Neural cell (in vitro differentiated cells): ENCODE measurements at regions not wholly inside any gene's neighbourhood (a gene's known extent, or its start where the extent isn't known, plus 50 kb on each side); places are given as distances from the start of the nearest gene placed in this dataset.

Experiments used
- CTCF ChIP-seq: fragments of 450-650 bp; IDR thresholded peaks from 2 replicates; pipeline ENCODE4 v1.5.1; 2014; ENCODE audit warnings: antibody characterized with exemption, mild to moderate bottlenecking, moderate library complexity; ENCODE audit not compliant: poor library complexity, severe bottlenecking
- MXI1 ChIP-seq: fragments of 450-650 bp; conservative IDR thresholded peaks from 2 replicates; pipeline ENCODE4 v1.6.1; 2014; ENCODE audit warnings: antibody characterized with exemption, mild to moderate bottlenecking; ENCODE audit not compliant: poor library complexity, severe bottlenecking

DNA sequence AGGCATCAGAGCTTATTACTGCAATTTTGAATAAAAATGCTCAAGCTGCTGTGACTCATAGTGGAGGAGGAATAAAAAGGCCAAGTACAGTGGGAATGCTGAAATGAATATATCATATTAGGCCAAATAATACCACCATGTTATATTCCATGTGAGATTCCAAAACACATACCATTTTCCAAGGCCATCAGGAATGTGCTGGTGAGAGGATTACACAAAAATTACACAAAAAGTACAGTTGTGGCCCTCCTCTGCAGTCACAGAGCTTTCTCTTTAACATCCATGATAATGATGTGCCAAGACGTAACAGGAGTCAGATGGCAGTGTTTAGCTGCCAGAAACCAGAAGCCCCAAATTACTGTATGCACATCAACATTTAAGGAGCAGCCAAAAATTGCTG is 153.5 kb downstream of the PCDH18 start:
- TF ChIP-seq CTCF (no peak), MXI1 (no peak)
